HUES64 (cell line): ENCODE measurements at regions not wholly inside any gene's neighbourhood (a gene's known extent, or its start where the extent isn't known, plus 50 kb on each side); places are given as distances from the start of the nearest gene placed in this dataset.
"Not testable (repeated sequence)": the region's sequence is repeated elsewhere in the genome, so short reads cannot be mapped to it uniquely, and the experiment has no call there.

Experiments
- H3K27ac ChIP-seq: 2 replicates; pipeline ENCODE4 v1.7.0; 2013; ENCODE audit warnings: low read depth, low read length, inconsistent platforms
- H3K27me3 ChIP-seq: 2 replicates; pipeline ENCODE4 v1.6.1; 2013; ENCODE audit warnings: mild to moderate bottlenecking, low read length; ENCODE audit not compliant: insufficient read depth
- H3K36me3 ChIP-seq: 2 replicates; pipeline ENCODE4 v1.6.1; 2013; ENCODE audit warnings: mild to moderate bottlenecking, low read length; ENCODE audit not compliant: insufficient read depth
- H3K4me1 ChIP-seq: 2 replicates; pipeline ENCODE4 v1.6.1; 2013; ENCODE audit warnings: mild to moderate bottlenecking, low read length, moderate library complexity; ENCODE audit not compliant: insufficient read depth
- H3K4me3 ChIP-seq: 2 replicates; pipeline ENCODE4 v1.5.1; 2013; ENCODE audit warnings: mild to moderate bottlenecking, low read length, moderate library complexity
- H3K9ac ChIP-seq: 2 replicates; pipeline ENCODE4 v1.6.1; 2013; ENCODE audit warnings: mild to moderate bottlenecking, low read depth, low read length
- H3K9me3 ChIP-seq: 2 replicates; pipeline ENCODE4 v1.6.1; 2013; ENCODE audit warnings: low read depth, low read length; ENCODE audit not compliant: insufficient read depth
- WGBS: fragments of 150-250, 120-280 bp; methylation state at CpG from one replicate; pipeline ENCODE4 v1.1.7; 2013; ENCODE audit warnings: missing lambda C conversion rate; 5-methylcytosine and 5-hydroxymethylcytosine counted together

DNA sequence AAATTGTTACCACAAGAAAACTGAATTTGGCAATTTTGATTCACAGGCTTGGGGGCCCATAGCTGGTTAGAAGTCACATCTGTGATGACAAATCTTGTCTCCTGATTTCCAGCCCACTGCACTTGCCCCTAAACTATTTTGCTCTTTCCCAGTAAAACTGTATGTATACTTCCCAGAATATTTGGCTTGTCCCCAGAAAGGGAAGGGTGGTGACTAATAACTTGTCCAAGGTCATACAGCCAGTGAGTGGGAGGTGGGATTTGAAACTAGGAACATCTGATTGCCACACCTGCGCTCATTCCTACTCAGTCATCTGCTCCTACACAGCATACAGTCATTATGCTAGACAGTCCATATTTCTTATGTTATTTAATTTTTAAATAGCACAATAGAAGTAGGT is 304.5 kb downstream of the SDHAF3 start:
- no peak overlapping the region for H3K4me3 ChIP-seq
- no peaks in the 10 kb centered on the region for H3K4me1 ChIP-seq
- no peaks in the 10 kb centered on the region for H3K36me3 ChIP-seq
- no peak overlapping the region for H3K9ac ChIP-seq
- H3K27ac ChIP-seq, result no peak overlapping the region
- no peaks in the 10 kb centered on the region for H3K27me3 ChIP-seq
- no CpG with 5 or more reads among the region's 1 CpG for WGBS
- H3K9me3 ChIP-seq, result 0 out of 2 replicates have a peak, but pooled peaks cover 7% of the 10 kb centered on the region

DNA sequence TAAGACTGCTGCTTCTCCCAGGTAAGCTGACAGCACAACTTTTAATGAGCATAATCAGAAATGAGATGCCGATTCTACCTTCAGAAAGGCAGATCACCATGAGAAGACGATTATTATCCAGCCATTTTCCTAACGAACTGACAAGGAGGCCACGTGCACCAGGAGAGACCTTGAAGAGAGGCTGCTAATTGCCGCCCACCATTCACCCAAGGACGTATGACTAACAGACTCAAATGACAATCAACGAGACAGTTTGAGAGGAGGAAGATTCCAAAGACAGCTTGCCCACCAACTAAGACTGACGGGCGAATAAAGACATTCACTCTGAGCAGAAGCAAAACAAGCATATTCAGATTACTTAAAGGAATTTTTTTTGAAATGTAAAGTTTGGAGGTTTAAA is 301.9 kb upstream of the TAC1 start:
- no peaks in the 10 kb centered on the region for H3K36me3 ChIP-seq
- H3K27ac ChIP-seq, result no peak overlapping the region
- no peak overlapping the region for H3K9ac ChIP-seq
- no peaks in the 10 kb centered on the region for H3K27me3 ChIP-seq
- 85% methylated on average over 7 of the region's 9 CpGs for WGBS
- peaks cover 4% of the 10 kb centered on the region; the same call in 1 of the 2 replicates for H3K4me1 ChIP-seq
- H3K4me3 ChIP-seq, result no peak overlapping the region
- H3K9me3 ChIP-seq, result no peaks in the 10 kb centered on the region

DNA sequence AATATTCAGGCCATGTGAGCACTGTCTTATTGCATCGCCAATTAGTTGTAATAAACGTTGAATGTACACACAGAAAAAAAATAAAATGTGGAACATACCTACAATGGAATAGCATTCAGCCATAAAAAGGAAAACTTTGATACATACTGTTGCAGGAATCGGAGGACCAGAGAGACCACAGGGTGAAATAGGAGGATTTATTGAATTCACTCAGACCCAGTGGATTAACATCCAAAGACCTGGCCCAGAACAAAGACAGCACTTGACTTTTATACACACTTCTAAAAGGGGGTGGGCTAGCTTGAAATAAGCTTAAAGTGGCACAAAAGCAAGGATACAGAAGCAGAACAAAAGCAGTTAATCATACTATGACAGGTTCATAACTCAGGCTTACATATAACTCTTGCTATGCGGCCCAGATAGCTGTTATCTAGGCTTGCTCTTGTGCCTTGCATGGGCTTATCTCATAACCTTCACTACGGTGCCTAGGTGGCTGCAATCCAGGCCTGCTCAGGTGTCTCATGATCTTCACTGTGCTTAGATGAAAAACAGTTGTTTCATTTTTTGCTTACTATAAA is 292.2 kb upstream of the TAC1 start:
- peaks cover 27% of the 10 kb centered on the region for H3K9me3 ChIP-seq
- H3K36me3 ChIP-seq, result no peaks in the 10 kb centered on the region
- WGBS, result 91% methylated on average over 4 of the region's 5 CpGs
- no peak overlapping the region for H3K9ac ChIP-seq
- no peak overlapping the region for H3K4me3 ChIP-seq
- no peaks in the 10 kb centered on the region for H3K4me1 ChIP-seq
- no peak overlapping the region for H3K27ac ChIP-seq
- H3K27me3 ChIP-seq, result no peaks in the 10 kb centered on the region

DNA sequence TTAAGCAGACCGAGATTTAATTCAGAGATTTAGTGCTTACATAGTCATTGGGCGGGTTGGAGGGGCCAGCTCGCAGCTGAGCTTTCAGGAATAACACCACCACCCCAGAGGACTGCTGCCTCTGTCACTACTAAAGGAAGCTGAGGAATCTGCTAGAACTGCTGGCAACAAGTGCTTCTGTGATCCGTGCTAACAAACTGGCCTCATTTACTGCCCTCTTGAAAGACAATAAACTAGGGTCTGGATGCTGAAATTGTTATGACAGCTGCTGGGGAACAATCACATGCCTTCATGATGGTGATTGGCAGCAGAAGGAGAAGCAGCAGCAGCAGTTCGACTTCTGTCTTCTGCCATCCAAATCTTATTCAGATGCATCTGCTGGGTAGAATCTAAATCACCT is 285.5 kb upstream of the TAC1 start:
- Histone ChIP-seq H3K4me3 (no peak overlapping the region), H3K27ac (no peak overlapping the region), H3K4me1 (no peaks in the 10 kb centered on the region), H3K36me3 (no peaks in the 10 kb centered on the region), H3K9me3 (peaks cover 4% of the 10 kb centered on the region; the same call in 1 of the 2 replicates), H3K9ac (no peak overlapping the region), H3K27me3 (no peaks in the 10 kb centered on the region)
- WGBS, result 91% methylated on average over 5 of the region's 5 CpGs

DNA sequence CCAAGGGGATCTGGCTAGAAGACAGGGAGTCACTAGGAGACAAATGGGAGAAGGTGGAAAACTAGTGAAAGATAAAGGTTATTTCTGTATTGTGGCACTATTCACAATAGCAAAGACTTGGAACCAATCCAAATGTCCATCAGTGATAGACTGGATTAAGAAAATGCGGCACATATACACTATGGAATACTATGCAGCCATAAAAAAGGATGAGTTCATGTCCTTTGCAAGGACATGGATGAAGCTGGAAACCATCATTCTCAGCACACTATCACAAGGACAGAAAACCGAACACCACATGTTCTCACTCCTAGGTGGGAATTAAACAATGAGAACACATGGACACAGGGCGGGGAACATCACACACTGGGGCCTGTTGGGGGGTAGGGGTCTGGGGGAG is 282.4 kb upstream of the TAC1 start:
- not testable (repeated sequence) for H3K27me3 ChIP-seq
- 95% methylated on average over 2 of the region's 3 CpGs for WGBS

DNA sequence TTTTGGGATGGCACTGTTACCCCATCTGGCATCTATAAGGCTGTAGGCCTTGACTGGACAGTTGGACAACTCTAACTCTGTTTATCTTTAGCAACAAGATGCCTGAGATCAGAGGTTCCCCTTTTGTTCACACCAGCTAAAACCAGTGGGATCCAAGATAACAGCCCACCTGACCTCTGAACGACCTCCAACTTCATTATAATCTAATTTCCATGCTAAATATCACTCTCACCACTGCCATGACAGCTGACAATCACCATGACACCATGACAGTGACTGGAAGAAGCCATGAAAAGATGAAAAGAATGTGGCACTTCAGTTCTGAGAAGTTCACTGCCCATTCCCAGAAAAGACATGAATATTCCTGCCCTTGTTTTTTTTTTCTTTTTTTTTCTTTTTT is 281.4 kb upstream of the TAC1 start:
- WGBS, result 87% methylated on average over 1 of the region's 1 CpG
- H3K27ac ChIP-seq, result no peak overlapping the region

More for the DNA sequence above, 282.4 kb upstream of the TAC1 start:
- not testable (repeated sequence) for H3K9me3 ChIP-seq, H3K27ac ChIP-seq, H3K36me3 ChIP-seq, H3K9ac ChIP-seq, H3K4me3 ChIP-seq, H3K4me1 ChIP-seq

DNA sequence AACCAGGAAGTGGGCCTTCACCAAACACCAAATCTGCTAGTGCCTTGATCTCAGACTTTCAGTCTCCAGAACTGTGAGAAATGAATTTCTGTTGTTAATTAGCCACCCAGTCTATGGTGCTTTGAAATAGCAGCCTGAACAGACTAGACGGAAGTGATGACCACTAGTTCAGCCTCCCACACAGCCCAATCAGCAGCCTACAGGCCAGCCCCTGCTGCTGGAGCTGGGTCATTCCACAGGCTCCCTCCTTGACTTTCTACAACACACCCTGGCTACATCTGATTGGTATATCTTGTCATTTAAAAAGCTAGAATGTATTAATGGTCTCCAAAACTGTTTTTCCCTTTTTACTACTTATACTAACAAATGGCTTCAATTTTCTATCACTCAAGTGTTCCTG is 277.2 kb upstream of the TAC1 start:
- H3K4me3 ChIP-seq, result no peak overlapping the region
- no peaks in the 10 kb centered on the region for H3K9me3 ChIP-seq
- no peaks in the 10 kb centered on the region for H3K36me3 ChIP-seq
- no peaks in the 10 kb centered on the region for H3K4me1 ChIP-seq
- WGBS, result 92% methylated on average over 1 of the region's 1 CpG
- no peak overlapping the region for H3K9ac ChIP-seq
- no peaks in the 10 kb centered on the region for H3K27me3 ChIP-seq
- no peak overlapping the region for H3K27ac ChIP-seq

More for the DNA sequence above, 281.4 kb upstream of the TAC1 start:
- Histone ChIP-seq H3K9ac (no peak overlapping the region), H3K36me3 (no peaks in the 10 kb centered on the region), H3K9me3 (no peaks in the 10 kb centered on the region), H3K4me1 (no peaks in the 10 kb centered on the region), H3K4me3 (no peak overlapping the region), H3K27me3 (no peaks in the 10 kb centered on the region)

DNA sequence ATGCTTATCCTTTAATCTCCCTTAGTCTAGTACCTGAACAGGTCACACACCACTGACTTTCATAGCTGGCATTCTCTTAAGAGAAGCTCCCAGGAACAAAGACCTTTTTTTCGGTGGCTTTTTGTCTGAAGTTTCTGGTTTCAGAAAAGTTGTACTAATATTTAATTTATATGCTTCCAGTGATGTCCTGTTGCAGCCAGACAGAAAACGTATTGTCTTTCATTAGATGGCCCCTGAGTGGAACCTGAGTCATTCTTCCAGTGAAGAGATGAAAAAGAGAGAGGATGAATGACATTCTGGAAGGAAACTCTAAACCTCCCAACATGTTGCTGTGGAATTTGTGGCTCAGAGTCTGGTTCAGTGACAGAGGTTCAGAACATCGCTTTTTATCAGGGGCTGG is 274.8 kb upstream of the TAC1 start:
- Histone ChIP-seq H3K9me3 (no peaks in the 10 kb centered on the region), H3K27ac (no peak overlapping the region), H3K4me1 (no peaks in the 10 kb centered on the region), H3K36me3 (no peaks in the 10 kb centered on the region), H3K9ac (no peak overlapping the region), H3K4me3 (no peak overlapping the region), H3K27me3 (no peaks in the 10 kb centered on the region)
- WGBS, result 89% methylated on average over 3 of the region's 3 CpGs

DNA sequence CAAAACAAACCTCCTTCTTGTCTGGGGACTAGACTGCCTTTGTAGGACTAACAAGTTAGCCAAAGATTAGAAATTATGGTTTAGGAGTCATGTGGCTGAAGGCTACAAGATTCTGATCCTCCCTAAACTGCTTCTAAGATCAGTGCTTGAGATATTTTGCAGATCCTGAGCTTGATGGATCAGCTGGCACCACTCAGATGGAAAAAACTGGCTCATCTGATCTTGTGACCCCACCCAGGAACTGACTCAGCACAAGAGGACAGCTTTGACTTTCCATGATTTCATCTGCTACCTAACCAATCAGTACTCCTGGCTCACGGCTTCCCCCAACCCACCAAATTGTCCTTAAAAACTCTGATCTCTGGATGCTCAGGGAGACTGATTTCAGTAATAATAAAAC is 271.5 kb upstream of the TAC1 start:
- no peaks in the 10 kb centered on the region for H3K4me1 ChIP-seq
- no peak overlapping the region for H3K9ac ChIP-seq
- H3K27me3 ChIP-seq, result no peaks in the 10 kb centered on the region
- WGBS, result 90% methylated on average over 1 of the region's 1 CpG
- H3K36me3 ChIP-seq, result no peaks in the 10 kb centered on the region
- H3K4me3 ChIP-seq, result no peak overlapping the region
- no peak overlapping the region for H3K27ac ChIP-seq
- no peaks in the 10 kb centered on the region for H3K9me3 ChIP-seq

DNA sequence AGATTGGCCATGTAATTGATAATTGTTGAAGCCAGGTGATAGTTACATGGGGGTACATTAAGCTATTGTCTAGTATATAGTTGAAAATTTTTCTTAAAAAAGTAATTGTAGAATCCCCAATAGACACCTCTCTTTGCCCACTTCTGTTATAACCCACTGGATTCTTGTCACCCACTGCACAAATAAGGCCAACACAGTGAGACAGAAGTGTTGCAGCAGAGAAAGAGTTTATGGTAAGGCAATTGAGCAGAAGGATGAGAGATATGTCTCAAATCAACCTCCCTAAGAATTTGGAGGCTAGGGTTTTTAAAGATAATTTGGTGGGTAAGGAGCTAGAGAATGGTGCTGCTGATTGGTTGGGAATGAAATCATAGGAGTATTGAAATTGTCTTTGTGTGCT is 270.3 kb upstream of the TAC1 start:
- H3K27ac ChIP-seq, result no peak overlapping the region

DNA sequence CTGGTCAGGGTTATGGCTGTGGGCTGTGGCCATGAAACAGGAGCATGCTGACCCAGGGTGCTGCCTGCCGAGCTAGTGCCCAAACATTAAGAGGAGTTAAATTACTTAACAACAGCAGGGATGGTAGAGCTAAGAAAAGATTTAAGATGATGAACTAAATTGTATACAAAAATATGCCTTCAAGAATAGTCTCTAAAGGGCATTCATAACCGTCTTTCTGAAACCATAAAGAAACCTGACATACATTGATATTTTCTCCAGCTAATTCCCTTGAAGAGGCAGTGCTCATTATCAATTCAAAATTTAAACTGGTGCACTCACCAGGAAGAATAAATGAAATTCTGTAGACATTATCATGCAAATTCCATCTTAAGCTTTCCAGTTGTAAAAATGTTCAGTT is 265.8 kb upstream of the TAC1 start:
- H3K9ac ChIP-seq, result no peak overlapping the region
- no peak overlapping the region for H3K27ac ChIP-seq
- H3K36me3 ChIP-seq, result no peaks in the 10 kb centered on the region
- H3K9me3 ChIP-seq, result no peaks in the 10 kb centered on the region
- no peaks in the 10 kb centered on the region for H3K27me3 ChIP-seq
- no peak overlapping the region for H3K4me3 ChIP-seq
- no peaks in the 10 kb centered on the region for H3K4me1 ChIP-seq
- WGBS, result 83% methylated on average over 2 of the region's 2 CpGs

More for the DNA sequence above, 270.3 kb upstream of the TAC1 start:
- H3K27me3 ChIP-seq, result no peaks in the 10 kb centered on the region
- no peak overlapping the region for H3K4me3 ChIP-seq
- H3K9ac ChIP-seq, result no peak overlapping the region
- no peaks in the 10 kb centered on the region for H3K4me1 ChIP-seq
- H3K9me3 ChIP-seq, result no peaks in the 10 kb centered on the region
- no peaks in the 10 kb centered on the region for H3K36me3 ChIP-seq
